Brain pericyte (primary cell): ENCODE measurements at regions not wholly inside any gene's neighbourhood (a gene's known extent, or its start where the extent isn't known, plus 50 kb on each side); places are given as distances from the start of the nearest gene placed in this dataset.

Experiments
- DNase-seq: peaks from one replicate; pipeline ENCODE4 v3.0.0-alpha.2; 2012; ENCODE audit warnings: low read depth, low spot score

DNA sequence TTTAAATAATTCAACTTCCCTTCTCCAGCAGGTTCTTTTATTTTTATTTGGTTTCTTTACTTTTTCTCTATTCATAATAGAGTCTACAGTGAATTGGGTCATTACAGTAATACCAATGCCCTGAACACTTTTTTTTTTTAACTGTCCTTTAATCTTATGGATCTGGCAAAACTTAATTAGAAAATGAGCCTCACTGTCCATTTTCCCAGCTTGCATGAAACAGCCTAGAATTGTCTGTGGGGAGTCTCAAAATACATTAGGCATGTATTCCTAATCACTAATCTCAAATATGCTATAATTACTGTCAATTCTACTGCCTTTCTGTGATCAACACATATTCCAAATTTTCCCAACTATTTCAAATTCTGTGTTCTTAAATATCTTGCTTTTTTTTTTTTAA lies 406.8 kb downstream of the ANXA1 start:
- no peak for DNase-seq

DNA sequence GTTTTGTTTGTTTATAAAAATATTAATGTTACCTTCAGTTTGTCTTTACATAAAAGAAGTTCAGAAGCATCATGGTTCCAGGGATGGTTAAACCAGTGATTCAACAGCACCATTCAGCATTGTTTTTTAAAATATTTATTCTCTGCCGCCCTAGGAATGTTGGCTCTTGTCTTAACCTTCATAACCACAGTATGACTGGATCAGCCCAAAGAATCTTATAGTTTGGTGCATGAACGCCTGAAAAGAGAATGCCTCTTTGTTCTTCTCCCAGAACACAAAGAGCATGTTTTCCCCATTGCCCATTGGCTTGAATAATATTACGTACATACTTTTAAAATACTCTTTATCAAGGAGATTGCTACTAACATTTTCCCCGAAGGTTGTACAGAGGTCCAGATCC lies 413.4 kb downstream of the ANXA1 start:
- DNase-seq: no peak

DNA sequence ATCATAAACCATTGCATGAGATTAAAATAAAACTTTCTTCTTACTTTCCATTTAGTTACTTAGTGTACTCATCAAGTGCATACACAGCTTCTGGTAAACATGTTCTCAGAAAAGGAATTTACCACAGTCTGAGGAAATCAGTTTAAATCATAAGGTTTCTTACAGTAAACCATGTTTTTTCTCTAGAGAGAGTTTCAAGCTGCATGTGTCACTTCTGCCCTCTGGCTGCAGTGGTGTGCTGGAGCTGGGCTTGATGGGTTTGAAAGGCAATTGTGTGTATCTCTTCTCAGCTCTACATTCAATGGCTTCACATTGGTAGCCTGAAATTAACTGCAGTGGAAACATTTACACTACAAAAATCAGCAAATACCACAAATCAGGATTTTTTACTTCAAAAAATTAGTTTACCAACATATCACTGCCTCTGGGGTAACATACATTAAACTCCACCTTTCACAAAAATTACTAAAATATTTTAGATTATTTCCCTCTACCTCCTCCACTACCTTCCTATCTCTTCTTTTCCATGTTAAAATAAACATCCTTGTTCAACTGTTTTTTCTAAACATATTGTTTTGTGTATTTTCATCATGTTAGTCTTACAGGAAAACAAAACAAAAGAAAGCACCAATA lies 414.3 kb downstream of the ANXA1 start:
- no peak for DNase-seq

DNA sequence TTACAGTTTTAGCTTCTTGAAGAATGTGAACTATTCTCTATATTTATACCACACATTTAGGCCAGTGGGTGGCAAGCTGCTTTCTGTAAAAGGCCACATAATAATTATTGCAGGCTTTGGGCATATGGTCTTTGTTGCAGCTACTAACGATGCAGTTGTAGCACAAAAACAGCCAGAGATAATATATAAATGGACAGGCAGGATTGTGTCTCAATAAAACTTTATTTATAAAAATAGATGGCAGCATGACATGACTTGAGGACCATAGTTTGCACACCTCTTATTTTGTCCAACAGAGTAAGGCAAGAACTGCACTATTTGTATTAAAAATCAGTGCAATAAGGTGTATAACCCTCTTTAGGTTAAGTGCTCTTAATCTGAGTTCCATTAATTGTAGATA lies 415.0 kb downstream of the ANXA1 start:
- no peak for DNase-seq

DNA sequence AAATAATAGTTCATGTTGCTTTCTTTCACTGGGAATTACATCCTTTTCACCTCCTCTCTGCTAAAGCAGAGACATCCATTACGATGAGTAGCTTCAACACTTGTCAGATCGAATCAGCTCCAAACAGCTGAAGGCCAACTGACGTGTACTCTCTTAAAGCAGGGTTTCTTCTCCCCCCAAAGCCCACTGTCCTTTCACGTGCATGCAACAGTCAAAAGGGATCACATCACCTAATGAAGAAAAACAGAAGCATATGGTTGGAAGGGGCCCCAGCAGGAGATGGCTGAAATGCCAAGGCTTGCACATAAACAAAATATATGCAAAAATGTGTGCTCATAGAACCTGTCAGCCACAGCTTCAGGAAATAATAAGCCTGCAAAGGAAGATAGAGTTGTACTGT lies 421.6 kb downstream of the ANXA1 start:
- no peak for DNase-seq

DNA sequence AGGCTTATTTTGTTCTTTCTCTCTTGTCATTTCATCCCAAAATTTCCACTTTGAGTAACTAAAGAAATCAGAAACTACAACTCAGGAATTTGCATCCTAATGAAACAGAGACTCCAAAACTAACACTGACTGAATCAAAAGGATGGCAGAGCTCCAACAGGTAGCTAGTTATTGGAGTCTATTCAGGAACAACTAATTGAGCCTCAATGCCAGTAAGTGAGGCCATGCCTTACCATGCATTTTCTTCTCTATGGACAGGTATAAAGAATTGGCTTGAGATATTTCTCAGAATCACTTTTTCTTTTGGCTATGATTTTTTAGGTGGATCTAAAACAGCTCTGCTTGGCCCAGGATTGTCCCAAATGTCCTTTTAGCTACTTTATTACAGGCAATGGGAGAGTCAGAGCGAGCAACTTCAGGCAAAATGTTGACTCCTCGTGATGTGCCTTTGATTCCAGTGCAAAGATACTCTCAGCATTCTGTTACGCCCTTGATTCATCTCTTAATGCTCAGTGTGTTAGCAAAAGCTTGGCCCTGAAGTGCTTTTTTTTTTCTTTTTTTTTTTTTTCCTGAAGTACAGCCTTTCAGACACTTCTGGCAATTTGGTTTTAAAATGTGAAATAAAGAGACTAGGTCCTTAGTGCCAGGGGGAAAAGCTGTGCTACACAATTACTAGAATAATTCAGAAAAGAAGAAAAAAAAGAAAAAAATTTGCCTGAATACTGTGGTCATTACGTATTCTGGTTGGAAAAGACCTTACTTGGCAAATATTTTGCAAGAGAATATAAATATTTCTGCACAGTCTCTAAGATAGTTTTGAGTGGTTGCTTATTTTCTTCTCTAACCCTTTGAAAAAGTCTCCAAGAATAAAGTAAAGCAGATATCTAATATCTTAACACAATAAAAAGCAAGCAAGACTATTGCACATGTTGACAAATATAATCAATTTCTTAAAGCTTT lies 423.7 kb downstream of the ANXA1 start:
- DNase-seq: no peak

DNA sequence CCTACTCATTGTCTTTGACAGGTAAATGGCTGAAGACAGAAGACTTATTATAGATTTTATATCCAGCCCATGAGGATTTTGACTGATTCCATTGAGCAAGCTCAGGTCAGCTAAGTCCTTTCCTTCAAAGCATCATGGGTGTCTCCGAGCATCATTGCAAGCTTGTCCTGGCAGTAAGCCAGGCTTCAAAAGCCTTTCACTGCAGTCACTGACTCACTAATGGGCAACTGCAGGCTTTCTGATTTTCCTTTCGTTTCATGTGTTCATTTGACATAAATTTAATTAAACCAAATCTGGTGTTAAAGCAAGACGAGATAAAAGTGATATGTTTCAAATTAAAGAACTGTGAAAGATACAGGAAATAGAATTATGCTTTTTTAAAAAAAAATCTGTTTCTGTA lies 426.2 kb downstream of the ANXA1 start:
- DNase-seq: no peak

DNA sequence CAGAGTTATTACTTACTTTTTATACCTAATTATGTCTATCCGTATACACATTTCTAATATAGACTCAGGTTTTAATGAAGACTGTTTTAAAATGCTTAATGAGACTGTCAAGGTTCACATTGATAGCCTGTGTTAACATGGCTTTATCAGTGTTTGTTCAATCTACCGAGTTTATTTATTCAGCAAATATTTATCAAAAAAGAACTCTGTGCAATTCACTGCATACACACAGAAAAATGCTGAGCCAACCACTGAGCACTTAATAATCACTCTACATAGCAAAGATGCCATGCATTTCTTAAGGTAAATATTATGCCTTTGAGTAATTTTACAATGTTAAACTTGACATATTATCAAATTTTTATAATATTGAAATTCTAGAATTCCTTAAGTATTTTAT lies 428.2 kb downstream of the ANXA1 start:
- no peak for DNase-seq

DNA sequence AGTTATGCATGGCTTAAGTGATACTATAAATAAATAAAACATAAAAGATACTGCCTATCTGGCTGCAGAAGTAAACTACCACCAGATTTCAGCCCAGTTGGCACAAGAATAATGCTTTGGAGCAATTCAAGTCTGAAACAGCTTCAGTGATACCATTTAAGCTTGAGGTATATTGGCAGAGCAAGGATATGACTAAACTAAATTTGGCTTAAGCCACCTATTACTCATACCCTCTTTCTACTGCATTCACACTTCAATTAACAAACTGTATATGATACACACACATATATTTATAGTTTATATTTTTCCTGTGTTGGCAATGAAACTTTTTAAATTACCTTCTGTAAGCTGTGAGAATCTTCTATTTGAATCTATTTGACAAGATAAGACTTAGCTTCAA lies 431.9 kb downstream of the ANXA1 start:
- DNase-seq: no peak

DNA sequence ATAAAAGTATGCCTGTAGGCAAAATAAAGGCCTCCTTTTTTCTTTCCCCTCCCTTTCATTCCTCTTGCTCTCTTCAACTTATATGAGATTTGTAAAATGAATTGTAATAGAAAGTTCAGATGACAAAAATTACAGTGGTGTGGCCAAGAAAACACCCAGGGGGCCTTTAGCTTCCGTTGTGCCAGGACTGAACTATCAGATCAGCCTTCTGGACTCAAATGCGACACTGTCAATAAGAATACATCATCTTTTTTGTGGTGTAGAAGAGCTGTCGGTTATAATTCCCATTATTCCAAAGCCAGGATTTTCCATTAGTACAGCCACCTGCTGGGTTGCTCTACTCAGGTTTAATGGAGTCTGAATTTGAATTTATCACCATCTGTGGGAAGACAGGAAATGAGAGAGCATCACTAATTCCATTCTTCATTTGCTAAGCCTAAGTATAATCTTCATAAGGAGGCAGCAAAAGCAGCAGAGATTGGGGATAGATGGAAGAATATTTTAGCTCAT lies 443.4 kb downstream of the ANXA1 start:
- no peak for DNase-seq

DNA sequence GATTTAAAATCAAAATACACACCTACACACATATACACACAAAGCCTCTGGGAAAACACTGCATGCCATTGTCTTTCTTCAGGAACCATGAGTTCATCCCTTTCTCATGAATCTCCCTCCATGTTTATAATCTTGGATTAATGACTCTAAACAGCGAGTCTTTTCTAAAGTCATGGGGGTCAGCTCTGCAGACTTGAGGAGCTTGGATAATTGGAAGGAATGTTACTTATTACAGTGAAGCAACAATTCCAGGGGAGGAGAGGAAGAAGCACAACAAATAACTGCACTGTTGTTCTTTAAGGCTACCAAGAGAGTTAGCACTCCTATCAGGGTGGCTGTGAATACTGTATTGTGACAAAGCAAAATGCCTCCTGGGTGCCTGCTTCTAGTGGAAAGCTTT lies 444.7 kb downstream of the ANXA1 start:
- DNase-seq: no peak

DNA sequence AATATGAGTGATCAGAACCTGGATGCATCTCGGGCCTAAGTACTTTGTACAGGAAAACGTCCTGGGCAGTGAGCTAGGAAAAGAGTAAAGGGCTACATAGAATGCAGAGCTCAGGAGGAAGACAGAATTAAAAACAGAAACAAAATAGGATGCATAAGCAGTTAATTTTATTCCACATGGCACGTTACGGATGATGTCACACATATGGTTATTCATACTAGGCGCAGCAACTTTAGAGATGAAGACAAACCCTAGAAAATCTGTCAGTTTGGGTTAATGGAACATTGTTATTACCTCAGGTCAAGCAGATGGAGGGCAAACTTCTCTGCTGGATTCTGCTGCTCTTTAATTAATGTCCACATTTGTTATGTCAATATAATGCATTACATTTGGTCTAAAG lies 445.4 kb downstream of the ANXA1 start:
- DNase-seq: no peak

DNA sequence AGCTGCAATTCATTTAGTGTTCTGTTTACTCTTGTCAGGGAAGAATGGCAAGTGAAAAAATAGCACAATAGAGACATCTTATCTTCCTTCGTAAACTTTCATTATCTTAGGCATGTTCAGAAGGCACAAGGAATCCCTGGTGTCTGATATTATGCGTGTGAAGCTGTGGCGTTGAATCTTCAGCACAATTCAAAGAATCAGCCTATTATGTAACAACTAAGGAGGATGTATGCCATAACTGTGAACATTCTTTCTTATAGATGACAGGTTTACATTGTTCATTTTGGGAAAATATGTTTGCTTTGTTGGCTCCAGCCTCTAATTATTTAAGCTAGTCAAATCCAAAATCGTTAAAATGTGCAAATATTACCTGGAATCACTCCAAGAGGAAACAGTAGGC lies 446.1 kb downstream of the ANXA1 start:
- no peak for DNase-seq

DNA sequence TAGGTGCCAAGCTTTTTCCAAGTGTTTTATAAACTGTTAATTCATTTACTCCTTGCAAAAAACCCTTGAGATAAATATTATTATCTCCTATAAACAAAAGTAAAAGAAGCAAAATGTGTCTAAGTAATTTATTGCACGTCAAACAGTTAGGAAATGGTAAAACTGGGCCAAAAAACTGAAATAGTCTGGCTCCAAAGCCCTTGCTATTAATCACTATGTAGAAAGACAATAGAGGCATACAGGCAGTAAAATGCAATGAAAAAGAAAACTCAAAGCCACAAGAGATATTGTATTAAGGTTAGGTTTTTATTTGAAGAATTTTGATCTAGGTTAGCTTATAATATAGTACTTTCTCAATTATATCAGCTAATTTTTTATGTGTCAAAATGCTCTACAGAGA lies 457.7 kb downstream of the ANXA1 start:
- DNase-seq: no peak

DNA sequence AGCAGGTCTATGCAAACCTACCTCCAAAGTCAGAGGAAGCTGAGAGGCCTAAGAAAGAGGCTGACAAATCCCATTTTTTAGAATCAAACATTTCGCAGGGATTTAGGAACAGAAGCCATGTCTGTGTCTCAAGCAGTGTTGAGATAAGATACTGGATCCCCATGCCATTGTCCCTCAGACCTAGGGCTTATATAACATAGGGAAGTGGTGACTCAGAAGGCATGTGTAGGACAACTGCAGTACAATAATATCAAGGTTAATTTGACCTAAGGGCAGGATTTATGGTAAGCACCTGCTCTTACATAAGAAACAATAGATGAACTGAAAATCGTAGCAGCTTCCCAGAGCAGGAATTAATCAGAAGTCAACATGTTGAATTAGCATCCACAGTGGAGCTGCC lies 459.4 kb downstream of the ANXA1 start:
- DNase-seq: no peak

DNA sequence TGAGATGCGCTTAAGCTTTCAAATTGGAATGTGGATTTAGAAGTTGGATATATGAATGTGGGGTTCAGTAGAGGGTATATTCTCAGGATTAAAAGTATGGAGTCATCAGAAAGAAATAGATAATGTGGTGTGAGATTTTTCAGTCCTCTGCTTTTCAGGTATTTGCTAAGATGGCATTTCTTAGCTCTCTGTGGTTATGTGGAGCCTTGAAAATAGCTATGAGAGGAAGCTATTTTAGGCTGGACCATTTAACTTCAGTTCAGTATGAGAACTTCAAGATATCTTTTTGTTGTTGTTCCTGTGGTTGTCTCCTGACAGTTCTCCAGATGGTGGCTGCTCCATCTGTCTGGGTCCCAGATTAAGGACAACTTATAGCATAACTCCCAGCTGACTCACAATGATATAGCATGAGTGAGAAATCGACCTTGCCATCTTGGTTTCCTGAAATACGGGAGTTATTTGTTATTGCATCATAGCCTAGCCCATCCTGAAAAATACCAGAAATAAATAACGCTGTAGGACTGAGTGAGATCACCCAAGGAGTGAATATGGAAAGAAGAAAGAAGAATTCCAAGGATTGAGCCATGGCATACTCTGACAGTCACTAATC lies 461.5 kb downstream of the ANXA1 start:
- DNase-seq: no peak

DNA sequence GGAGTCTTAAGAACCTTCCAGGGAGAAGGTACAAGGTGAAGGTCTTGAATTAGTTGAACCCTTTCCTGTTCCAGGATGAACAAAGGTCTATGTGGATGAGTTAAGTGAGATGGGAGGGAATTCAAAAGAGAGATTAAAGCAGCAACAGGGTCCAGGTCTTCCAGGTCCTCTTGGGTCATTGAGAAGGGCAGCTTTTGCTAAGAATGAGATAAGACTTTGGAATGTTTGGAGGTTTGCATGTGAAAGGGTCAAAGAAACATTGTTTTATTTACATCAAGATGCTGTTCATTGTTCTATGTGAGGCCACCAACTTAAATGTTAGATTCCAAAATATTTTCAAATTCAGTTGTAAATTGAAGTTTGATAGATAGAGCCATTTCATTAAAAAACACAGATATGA lies 463.9 kb downstream of the ANXA1 start:
- no peak for DNase-seq

DNA sequence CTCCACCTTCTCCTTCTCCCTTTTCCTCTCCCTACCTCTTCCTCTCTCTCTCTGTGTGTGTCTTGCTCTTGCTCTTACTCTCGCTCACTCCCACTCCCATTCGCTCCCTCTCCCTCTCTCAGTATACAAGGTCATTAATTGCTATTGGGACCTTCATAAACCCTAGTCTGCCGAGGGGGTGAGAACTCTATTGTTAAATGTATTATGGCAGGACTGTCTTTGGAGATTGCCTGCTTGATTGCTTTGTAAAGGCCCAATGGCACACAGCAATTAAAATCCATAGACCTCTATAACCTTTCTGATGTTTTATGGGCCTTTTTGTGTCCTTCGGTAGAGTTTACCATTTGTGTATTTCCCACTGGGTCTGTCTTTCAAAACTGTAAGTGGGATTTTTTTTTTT lies 465.9 kb downstream of the ANXA1 start:
- no peak for DNase-seq

DNA sequence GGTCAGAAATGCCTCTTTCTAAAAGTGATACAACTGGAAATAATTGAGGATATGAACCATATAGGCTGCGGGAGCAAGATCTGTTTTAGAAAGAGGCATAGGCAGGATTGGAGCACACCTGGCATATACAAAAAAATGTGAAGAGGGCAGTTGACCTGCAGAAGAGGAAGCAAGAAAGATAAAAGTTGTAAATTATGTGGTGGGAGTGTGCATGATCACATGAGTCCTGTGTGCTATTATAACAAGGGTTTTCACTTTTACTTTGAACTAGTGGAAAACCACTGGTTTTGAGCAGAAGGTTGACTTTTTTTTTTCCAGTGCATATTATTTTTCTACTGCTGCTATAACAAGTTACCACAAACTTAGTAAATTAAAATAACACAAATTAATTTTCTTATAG lies 489.3 kb downstream of the ANXA1 start:
- DNase-seq: no peak

DNA sequence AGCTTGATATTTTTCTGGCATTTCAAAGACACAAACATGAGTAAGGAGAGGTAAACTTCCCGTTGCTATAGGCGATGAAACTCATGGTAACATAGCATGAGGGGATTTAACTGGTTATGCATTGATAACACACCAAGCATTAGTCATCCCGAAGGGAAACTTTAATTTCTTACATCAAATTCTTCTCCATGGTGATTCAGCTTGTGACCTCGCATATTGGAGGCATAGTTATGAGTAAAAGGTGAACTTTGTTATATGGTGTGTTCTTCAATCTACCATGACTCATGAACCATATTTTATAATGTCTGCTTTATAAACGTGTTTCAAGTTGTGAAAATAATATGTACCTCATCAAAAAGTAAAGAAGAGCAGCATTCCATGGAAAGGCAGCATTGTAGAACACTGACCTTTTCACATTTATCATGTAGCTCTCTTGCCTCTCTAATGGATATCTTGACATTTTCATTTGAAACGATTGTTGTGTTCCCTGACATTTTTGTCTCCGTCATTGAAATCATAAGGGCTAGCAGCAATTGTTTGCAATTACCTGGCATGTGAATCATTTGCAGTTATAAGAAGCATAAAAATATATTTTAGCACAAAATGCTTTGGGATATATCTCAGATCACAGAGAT lies 491.8 kb downstream of the ANXA1 start:
- no peak for DNase-seq

DNA sequence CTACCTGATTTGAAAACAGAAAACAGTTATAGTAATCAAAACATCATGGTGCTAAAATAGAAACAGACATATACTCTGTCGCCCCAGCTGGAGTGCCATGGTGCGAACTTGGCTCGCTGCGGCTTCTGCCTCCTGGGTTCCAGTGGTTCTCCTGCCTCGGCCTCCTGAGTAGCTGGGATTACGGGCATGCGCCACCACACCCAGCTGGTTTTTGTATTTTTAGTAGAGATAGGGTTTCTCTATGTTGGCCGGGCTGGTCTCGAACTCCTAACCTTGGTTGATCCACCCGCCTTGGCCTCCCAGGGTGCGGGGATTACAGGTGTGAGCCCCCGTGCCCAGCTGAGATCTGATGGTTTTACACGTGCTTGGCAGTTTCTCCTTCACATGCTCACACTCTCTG lies 495.9 kb downstream of the ANXA1 start:
- no peak for DNase-seq

DNA sequence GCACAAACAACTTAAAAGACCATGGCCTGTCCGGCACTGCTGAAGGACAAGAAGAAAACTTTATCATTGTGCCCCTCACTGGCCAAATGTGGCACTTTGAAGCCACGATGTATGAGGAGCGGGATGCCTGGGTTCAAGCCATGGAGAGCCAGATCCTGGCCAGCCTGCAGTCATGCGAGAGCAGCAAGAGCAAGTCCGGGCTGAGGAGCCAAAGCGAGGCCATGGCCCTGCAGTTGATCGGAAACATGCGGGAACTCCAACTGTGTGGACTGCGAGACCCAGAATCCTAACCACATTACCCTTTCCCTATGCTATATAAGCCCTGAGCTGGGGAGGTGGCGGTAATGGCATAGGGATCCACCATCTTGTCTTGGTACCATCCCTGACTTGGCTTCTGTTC lies 497.9 kb downstream of the ANXA1 start:
- no peak for DNase-seq
